Ovary (tissue), 3 donors: ENCODE measurements at regions not wholly inside any gene's neighbourhood (a gene's known extent, or its start where the extent isn't known, plus 50 kb on each side); places are given as distances from the start of the nearest gene placed in this dataset.

Experiments
- CTCF ChIP-seq, 3 donors: fragments of 450-650 bp in 2 of 3; fragments of 200-600 bp in 1 of 3; IDR thresholded peaks; one replicate each; pipeline versions ENCODE4 v1.5.1 to v1.8.0; 2016 to 2022; ENCODE audit warnings: antibody characterized with exemption in 3 of 3, mild to moderate bottlenecking in 1 of 3
- EP300 ChIP-seq: sonication (generic); formaldehyde crosslinking; IDR thresholded peaks from one replicate; pipeline ENCODE4 v1.6.1; 2017; ENCODE audit warnings: antibody characterized with exemption
- POLR2A ChIP-seq: fragments of 450-650 bp; IDR thresholded peaks from one replicate; pipeline ENCODE4 v1.6.1; 2017; ENCODE audit warnings: antibody characterized with exemption, mild to moderate bottlenecking, moderate library complexity
- donor health status: DM: no; HTN: no; CAD: no.

GRCh38 chr11:26930518-26931247 lies 63.2 kb upstream of the FIBIN start:
- TF ChIP-seq CTCF (IDR thresholded peaks at IDR 0.05) (no peak), POLR2A (no peak), EP300 (no peak)
